ENCODE measurements at regions not wholly inside any gene's neighbourhood (a gene's known extent, or its start where the extent isn't known, plus 50 kb on each side); places are given as distances from the start of the nearest gene placed in this dataset.

GRCh38 chr9:29830821-29831220, 2257.5 kb upstream of the C9orf72 start:
- TF ChIP-seq POLR2A (IDR thresholded peaks at IDR 0.05; ENCODE audit: low read length) (no peak), GATA1 (IDR thresholded peaks at IDR 0.05; ENCODE audit: low read depth, low read length) (no peak)

All from erythroblast (primary cell).